HEK293 (cell line): ENCODE measurements at regions not wholly inside any gene's neighbourhood (a gene's known extent, or its start where the extent isn't known, plus 50 kb on each side); places are given as distances from the start of the nearest gene placed in this dataset.
"Not testable (repeated sequence)": the region's sequence is repeated elsewhere in the genome, so short reads cannot be mapped to it uniquely, and the experiment has no call there.

Source experiments
- ZNF266 ChIP-seq: fragments of 450-650 bp; formaldehyde crosslinking; IDR thresholded peaks from 2 replicates; pipeline ENCODE4 v1.5.1; 2016; ENCODE audit warnings: missing biosample characterization, missing genetic modification characterization, low read depth
- ZNF654 ChIP-seq: fragments of 450-650 bp; formaldehyde crosslinking; IDR thresholded peaks from 2 replicates; pipeline ENCODE4 v1.5.1; 2016; ENCODE audit warnings: low read depth, missing biosample characterization, missing genetic modification characterization
- ZNF776 ChIP-seq: fragments of 450-650 bp; formaldehyde crosslinking; IDR thresholded peaks from 2 replicates; pipeline ENCODE4 v1.5.0; 2017; ENCODE audit warnings: missing biosample characterization, missing genetic modification characterization, borderline replicate concordance
- ZNF837 ChIP-seq: fragments of 450-650 bp; formaldehyde crosslinking; IDR thresholded peaks from 2 replicates; pipeline ENCODE4 v1.5.1; 2016; ENCODE audit warnings: missing biosample characterization, missing genetic modification characterization
- TF ChIP-seq, protein P1 (sequence below): fragments of 450-650 bp; formaldehyde crosslinking; IDR thresholded peaks from 2 replicates; pipeline ENCODE4 v1.5.1; 2016; ENCODE audit warnings: missing biosample characterization, missing genetic modification characterization
- TF ChIP-seq, protein P2 (sequence below): fragments of 450-650 bp; formaldehyde crosslinking; IDR thresholded peaks from 2 replicates; pipeline ENCODE4 v1.5.1; 2016; ENCODE audit warnings: missing biosample characterization, missing genetic modification characterization

DNA sequence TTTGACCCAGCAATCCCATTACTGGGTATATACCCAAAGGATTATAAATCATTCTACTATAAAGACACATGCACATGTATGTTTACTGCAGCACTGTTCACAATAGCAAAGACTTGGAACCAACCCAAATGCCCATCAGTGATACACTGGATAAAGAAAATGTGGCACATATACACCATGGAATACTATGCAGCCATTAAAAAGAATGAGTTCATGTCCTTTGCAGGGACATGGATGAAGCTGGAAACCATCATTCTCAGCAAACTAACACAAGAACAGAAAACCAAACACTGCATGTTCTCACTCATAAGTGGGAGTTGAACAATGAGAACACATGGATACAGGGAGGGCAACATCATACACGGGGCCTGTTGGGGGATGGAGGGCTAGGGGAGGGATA is 104.3 kb downstream of the ANKRD18B start:
- TF ChIP-seq ZNF776 (tag by site-specific recombination); ZNF654; ZNF266 (tag by site-specific recombination); ZNF837 (tag by site-specific recombination): not testable (repeated sequence)
- TF ChIP-seq, protein P1, sequence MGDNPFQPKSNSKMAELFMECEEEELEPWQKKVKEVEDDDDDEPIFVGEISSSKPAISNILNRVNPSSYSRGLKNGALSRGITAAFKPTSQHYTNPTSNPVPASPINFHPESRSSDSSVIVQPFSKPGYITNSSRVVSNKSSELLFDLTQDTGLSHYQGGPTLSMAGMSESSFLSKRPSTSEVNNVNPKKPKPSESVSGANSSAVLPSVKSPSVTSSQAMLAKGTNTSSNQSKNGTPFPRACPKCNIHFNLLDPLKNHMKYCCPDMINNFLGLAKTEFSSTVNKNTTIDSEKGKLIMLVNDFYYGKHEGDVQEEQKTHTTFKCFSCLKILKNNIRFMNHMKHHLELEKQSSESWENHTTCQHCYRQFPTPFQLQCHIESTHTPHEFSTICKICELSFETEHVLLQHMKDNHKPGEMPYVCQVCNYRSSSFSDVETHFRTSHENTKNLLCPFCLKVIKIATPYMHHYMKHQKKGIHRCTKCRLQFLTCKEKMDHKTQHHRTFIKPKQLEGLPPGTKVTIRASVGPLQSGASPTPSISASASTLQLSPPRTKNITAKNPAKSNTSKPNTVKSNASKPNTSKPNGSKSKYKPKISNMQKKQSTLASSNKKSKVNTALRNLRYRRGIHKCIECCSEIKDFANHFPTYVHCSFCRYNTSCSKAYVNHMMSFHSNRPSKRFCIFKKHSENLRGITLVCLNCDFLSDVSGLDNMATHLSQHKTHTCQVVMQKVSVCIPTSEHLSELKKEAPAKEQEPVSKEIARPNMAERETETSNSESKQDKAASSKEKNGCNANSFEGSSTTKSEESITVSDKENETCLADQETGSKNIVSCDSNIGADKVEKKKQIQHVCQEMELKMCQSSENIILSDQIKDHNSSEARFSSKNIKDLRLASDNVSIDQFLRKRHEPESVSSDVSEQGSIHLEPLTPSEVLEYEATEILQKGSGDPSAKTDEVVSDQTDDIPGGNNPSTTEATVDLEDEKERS (tag by site-specific recombination): not testable (repeated sequence)
- TF ChIP-seq, protein P2, sequence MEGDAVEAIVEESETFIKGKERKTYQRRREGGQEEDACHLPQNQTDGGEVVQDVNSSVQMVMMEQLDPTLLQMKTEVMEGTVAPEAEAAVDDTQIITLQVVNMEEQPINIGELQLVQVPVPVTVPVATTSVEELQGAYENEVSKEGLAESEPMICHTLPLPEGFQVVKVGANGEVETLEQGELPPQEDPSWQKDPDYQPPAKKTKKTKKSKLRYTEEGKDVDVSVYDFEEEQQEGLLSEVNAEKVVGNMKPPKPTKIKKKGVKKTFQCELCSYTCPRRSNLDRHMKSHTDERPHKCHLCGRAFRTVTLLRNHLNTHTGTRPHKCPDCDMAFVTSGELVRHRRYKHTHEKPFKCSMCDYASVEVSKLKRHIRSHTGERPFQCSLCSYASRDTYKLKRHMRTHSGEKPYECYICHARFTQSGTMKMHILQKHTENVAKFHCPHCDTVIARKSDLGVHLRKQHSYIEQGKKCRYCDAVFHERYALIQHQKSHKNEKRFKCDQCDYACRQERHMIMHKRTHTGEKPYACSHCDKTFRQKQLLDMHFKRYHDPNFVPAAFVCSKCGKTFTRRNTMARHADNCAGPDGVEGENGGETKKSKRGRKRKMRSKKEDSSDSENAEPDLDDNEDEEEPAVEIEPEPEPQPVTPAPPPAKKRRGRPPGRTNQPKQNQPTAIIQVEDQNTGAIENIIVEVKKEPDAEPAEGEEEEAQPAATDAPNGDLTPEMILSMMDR (tag by site-specific recombination): not testable (repeated sequence)
